ENCODE measurements at regions not wholly inside any gene's neighbourhood (a gene's known extent, or its start where the extent isn't known, plus 50 kb on each side); places are given as distances from the start of the nearest gene placed in this dataset.

DNA sequence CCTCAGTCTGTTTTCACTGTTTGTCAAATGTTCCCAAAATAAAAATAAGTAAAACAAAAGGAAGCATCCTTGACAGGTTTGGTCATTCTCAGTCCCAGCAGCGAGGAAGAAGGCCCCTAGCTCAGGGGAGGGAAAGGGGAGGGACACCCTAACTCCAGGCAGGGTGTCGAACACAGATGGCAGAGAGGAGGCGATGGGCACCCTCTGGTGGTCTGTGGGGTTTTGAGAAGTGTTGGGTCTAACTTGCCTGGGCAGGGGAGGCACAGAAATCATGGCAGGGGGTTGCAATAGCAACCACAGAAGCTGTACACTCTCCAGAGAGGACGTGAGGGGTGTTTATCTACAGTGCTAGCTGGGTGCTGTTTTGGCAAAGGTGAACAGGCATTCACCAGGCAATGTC, 229.8 kb upstream of the SFRP2 start:
- H3K9ac ChIP-seq (ENCODE audit: extremely low read depth, low read length, poor library complexity, severe bottlenecking): no peak overlapping the region
- no peaks in the 10 kb centered on the region for H3K9me3 ChIP-seq (ENCODE audit: control insufficient read depth, low read length)
- H3K27me3 Mint-ChIP-seq (ENCODE audit: insufficient read depth): no peaks in the 10 kb centered on the region
- H3K36me3 Mint-ChIP-seq (ENCODE audit: low read depth): no peaks in the 10 kb centered on the region
- no peak overlapping the region for H3K4me3 ChIP-seq (ENCODE audit: low read length)
- no peak overlapping the region for H3K27ac ChIP-seq (ENCODE audit: low read depth, low read length)
- H3K4me1 Mint-ChIP-seq: peaks cover 6% of the 10 kb centered on the region
- H3K4me3 Mint-ChIP-seq: no peak overlapping the region
- no peaks in the 10 kb centered on the region for H3K36me3 ChIP-seq (ENCODE audit: control insufficient read depth, insufficient read depth, low read length)
- H3K9me3 Mint-ChIP-seq: no peaks in the 10 kb centered on the region
- no peaks in the 10 kb centered on the region for H3K4me1 ChIP-seq (ENCODE audit: control insufficient read depth, insufficient read depth, low read length)
- TF ChIP-seq, protein P1, sequence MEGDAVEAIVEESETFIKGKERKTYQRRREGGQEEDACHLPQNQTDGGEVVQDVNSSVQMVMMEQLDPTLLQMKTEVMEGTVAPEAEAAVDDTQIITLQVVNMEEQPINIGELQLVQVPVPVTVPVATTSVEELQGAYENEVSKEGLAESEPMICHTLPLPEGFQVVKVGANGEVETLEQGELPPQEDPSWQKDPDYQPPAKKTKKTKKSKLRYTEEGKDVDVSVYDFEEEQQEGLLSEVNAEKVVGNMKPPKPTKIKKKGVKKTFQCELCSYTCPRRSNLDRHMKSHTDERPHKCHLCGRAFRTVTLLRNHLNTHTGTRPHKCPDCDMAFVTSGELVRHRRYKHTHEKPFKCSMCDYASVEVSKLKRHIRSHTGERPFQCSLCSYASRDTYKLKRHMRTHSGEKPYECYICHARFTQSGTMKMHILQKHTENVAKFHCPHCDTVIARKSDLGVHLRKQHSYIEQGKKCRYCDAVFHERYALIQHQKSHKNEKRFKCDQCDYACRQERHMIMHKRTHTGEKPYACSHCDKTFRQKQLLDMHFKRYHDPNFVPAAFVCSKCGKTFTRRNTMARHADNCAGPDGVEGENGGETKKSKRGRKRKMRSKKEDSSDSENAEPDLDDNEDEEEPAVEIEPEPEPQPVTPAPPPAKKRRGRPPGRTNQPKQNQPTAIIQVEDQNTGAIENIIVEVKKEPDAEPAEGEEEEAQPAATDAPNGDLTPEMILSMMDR (conservative IDR thresholded peaks at IDR 0.05): peak; percentile 72
- peak; percentile 86 for DNase-seq
- H3K27ac Mint-ChIP-seq: no peak overlapping the region
- 56% methylated on average over 4 of the region's 4 CpGs; no CpG with 5 or more reads in 1 of the 2 experiments for WGBS, 2 experiments (ENCODE audit: insufficient coverage in 1 of 2, insufficient read length in 1 of 2)
- H3K27me3 ChIP-seq (ENCODE audit: control insufficient read depth, insufficient read depth, low read length, poor library complexity, severe bottlenecking): no peaks in the 10 kb centered on the region

DNA sequence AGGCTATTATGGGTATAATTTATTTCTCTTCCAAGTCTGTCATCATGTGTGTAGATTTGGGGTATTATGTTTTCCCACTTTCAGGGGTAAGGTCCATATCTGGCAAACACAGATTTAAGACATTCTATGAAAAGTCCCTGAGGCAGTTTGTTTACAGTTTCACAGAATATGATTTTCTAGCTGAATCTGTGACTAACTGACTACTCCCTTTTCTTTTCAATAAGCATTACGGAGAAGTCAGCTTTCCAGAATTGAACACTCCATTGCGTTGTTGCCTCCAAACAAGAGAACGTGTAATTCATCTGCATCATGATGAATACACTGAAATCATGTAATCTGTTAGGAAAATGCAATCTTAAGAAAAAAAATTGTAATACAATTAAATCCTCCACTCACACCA, 226.7 kb upstream of the SFRP2 start:
- Mint-ChIP-seq H3K9me3 (no peaks in the 10 kb centered on the region), H3K27ac (no peak overlapping the region), H3K36me3 (ENCODE audit: low read depth) (no peaks in the 10 kb centered on the region), H3K4me1 (peaks cover 5% of the 10 kb centered on the region), H3K4me3 (no peak overlapping the region), H3K27me3 (ENCODE audit: insufficient read depth) (no peaks in the 10 kb centered on the region)
- H3K27ac ChIP-seq (ENCODE audit: low read depth, low read length): no peak overlapping the region
- peaks cover 4% of the 10 kb centered on the region for H3K4me1 ChIP-seq (ENCODE audit: control insufficient read depth, insufficient read depth, low read length)
- 93% methylated on average over 3 of the region's 3 CpGs; no CpG with 5 or more reads in 1 of the 2 experiments for WGBS, 2 experiments (ENCODE audit: insufficient coverage in 1 of 2, insufficient read length in 1 of 2)
- no peaks in the 10 kb centered on the region for H3K9me3 ChIP-seq (ENCODE audit: control insufficient read depth, low read length)
- H3K27me3 ChIP-seq (ENCODE audit: control insufficient read depth, insufficient read depth, low read length, poor library complexity, severe bottlenecking): no peaks in the 10 kb centered on the region
- H3K4me3 ChIP-seq (ENCODE audit: low read length): no peak overlapping the region
- TF ChIP-seq, protein P1 (conservative IDR thresholded peaks at IDR 0.05): no peak
- DNase-seq: no peak
- no peaks in the 10 kb centered on the region for H3K36me3 ChIP-seq (ENCODE audit: control insufficient read depth, insufficient read depth, low read length)
- H3K9ac ChIP-seq (ENCODE audit: extremely low read depth, low read length, poor library complexity, severe bottlenecking): no peak overlapping the region

DNA sequence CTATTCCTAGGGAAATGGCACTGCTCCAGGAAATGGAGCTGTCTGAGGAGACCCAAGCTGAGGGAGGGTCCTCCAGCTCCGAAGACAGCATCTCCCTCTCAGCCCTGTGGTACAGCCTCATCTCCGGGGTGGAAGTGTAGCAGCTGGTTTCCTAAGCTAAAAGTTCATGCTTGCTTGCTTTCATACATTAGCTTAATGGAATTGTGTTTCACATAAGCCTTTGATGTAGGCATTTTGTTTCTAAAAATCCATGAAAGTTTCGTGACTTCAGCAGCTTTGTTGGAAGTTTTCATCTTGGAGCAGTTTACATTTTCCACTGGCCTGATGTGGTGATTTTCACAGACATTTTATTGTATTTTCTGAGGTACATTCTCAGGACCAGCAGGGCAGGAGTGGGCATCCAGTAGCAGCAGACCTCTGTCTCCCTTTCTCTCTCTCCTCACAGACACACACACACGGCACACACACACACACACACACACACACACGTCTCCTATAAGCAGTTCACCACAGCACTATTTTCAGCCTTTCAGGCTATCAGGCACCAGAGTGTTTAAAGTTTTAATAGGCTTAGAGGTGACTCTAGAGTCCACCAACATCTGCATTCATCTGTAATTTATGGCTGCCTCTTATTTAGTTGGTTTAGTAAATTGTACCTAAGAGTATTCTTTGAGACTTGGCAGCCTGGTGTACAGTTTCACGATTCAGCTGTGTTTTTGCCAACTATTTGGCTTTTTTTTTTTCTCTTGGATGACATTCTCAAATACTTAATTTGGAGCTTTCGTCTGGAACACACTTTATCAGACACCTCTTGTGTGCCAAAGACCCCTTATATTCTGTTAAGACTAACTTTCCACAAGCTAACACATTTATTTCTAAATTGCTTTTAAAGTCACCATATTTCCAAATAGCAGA, 225.8 kb upstream of the SFRP2 start:
- no peak overlapping the region for H3K9ac ChIP-seq (ENCODE audit: extremely low read depth, low read length, poor library complexity, severe bottlenecking)
- no peaks in the 10 kb centered on the region for H3K27me3 ChIP-seq (ENCODE audit: control insufficient read depth, insufficient read depth, low read length, poor library complexity, severe bottlenecking)
- Mint-ChIP-seq H3K4me3 (no peak overlapping the region), H3K27me3 (ENCODE audit: insufficient read depth) (no peaks in the 10 kb centered on the region), H3K36me3 (ENCODE audit: low read depth) (no peaks in the 10 kb centered on the region), H3K27ac (no peak overlapping the region), H3K9me3 (no peaks in the 10 kb centered on the region), H3K4me1 (peaks cover 5% of the 10 kb centered on the region)
- H3K4me3 ChIP-seq (ENCODE audit: low read length): no peak overlapping the region
- no peaks in the 10 kb centered on the region for H3K9me3 ChIP-seq (ENCODE audit: control insufficient read depth, low read length)
- no peak for DNase-seq
- no peaks in the 10 kb centered on the region for H3K36me3 ChIP-seq (ENCODE audit: control insufficient read depth, insufficient read depth, low read length)
- TF ChIP-seq, protein P1 (conservative IDR thresholded peaks at IDR 0.05): no peak
- H3K27ac ChIP-seq (ENCODE audit: low read depth, low read length): no peak overlapping the region
- H3K4me1 ChIP-seq (ENCODE audit: control insufficient read depth, insufficient read depth, low read length): peaks cover 4% of the 10 kb centered on the region
- 82 to 97% methylated on average over 4 to 7 of the region's 7 CpGs for WGBS, 2 experiments (ENCODE audit: insufficient coverage in 1 of 2, insufficient read length in 1 of 2)
